ENCODE measurements at regions not wholly inside any gene's neighbourhood (a gene's known extent, or its start where the extent isn't known, plus 50 kb on each side); places are given as distances from the start of the nearest gene placed in this dataset.

GRCh38 chr10:1952126-1953095, 215.1 kb upstream of the ADARB2 start:
- intact Hi-C loops (cut with micrococcal nuclease): no loop called here
- H3K4me1 Mint-ChIP-seq (ENCODE audit: low read depth): peaks cover 12% of the 10 kb centered on the region
- no peaks in the 10 kb centered on the region for H3K9me3 Mint-ChIP-seq
- no peak overlapping the region for H3K27ac Mint-ChIP-seq
- no peak overlapping the region for H3K4me3 Mint-ChIP-seq
- no peaks in the 10 kb centered on the region for H3K27me3 Mint-ChIP-seq (ENCODE audit: low read depth)
- no peak for DNase-seq
- H3K36me3 Mint-ChIP-seq (ENCODE audit: low read depth): no peaks in the 10 kb centered on the region
- CTCF ChIA-PET: no interaction called here

- CTCF ChIA-PET: no interaction called here
Observed at GRCh38 chr10:1950803-1951495, 213.6 kb upstream of the ADARB2 start.

GRCh38 chr10:1947464-1948003, 210.2 kb upstream of the ADARB2 start:
- no peak overlapping the region for H3K4me3 Mint-ChIP-seq
- intact Hi-C loops (cut with micrococcal nuclease): no loop called here
- H3K27me3 Mint-ChIP-seq (ENCODE audit: low read depth): no peaks in the 10 kb centered on the region
- peak; percentile 18 for DNase-seq
- CTCF ChIA-PET: no interaction called here
- H3K36me3 Mint-ChIP-seq (ENCODE audit: low read depth): no peaks in the 10 kb centered on the region
- peaks cover 12% of the 10 kb centered on the region for H3K4me1 Mint-ChIP-seq (ENCODE audit: low read depth)
- no peak overlapping the region for H3K27ac Mint-ChIP-seq
- no peaks in the 10 kb centered on the region for H3K9me3 Mint-ChIP-seq

More at GRCh38 chr10:1950803-1951495, 213.6 kb upstream of the ADARB2 start:
- Mint-ChIP-seq H3K4me1 (ENCODE audit: low read depth) (peaks cover 11% of the 10 kb centered on the region), H3K27ac (no peak overlapping the region), H3K36me3 (ENCODE audit: low read depth) (no peaks in the 10 kb centered on the region), H3K27me3 (ENCODE audit: low read depth) (no peaks in the 10 kb centered on the region), H3K9me3 (no peaks in the 10 kb centered on the region), H3K4me3 (no peak overlapping the region)
- no peak for DNase-seq
- intact Hi-C loops (cut with micrococcal nuclease): no loop called here

GRCh38 chr10:1944487-1944886, 207.2 kb upstream of the ADARB2 start:
- Mint-ChIP-seq H3K27ac (no peak overlapping the region), H3K4me3 (no peak overlapping the region), H3K9me3 (peaks cover 2% of the 10 kb centered on the region)

GRCh38 chr10:1942478-1942877, 205.2 kb upstream of the ADARB2 start:
- peak overlapping the region; percentile 53 for H3K27ac Mint-ChIP-seq
- intact Hi-C loops (cut with micrococcal nuclease): no loop called here
- H3K27me3 Mint-ChIP-seq (ENCODE audit: low read depth): no peaks in the 10 kb centered on the region
- H3K9me3 Mint-ChIP-seq: peaks cover 3% of the 10 kb centered on the region
- DNase-seq: no peak
- no peak overlapping the region for H3K4me3 Mint-ChIP-seq
- CTCF ChIA-PET: no interaction called here
- H3K4me1 Mint-ChIP-seq (ENCODE audit: low read depth): peaks cover 25% of the 10 kb centered on the region
- peaks cover 5% of the 10 kb centered on the region for H3K36me3 Mint-ChIP-seq (ENCODE audit: low read depth)

More at GRCh38 chr10:1944487-1944886, 207.2 kb upstream of the ADARB2 start:
- CTCF ChIA-PET: no interaction called here
- Mint-ChIP-seq H3K36me3 (ENCODE audit: low read depth) (peaks cover 2% of the 10 kb centered on the region), H3K27me3 (ENCODE audit: low read depth) (no peaks in the 10 kb centered on the region), H3K4me1 (ENCODE audit: low read depth) (peaks cover 19% of the 10 kb centered on the region)
- DNase-seq: no peak
- intact Hi-C loops (cut with micrococcal nuclease): no loop called here

- H3K36me3 Mint-ChIP-seq (ENCODE audit: low read depth): peaks cover 5% of the 10 kb centered on the region
- CTCF ChIA-PET: no interaction called here
- intact Hi-C loops (cut with micrococcal nuclease): loop anchor here (1.0 kb wide), 1 partner anchor 296 kb away; no protein-coding TSS in a partner anchor
- H3K9me3 Mint-ChIP-seq: peaks cover 3% of the 10 kb centered on the region
- peak; percentile 90 for DNase-seq
- no peaks in the 10 kb centered on the region for H3K27me3 Mint-ChIP-seq (ENCODE audit: low read depth)
- H3K4me1 Mint-ChIP-seq (ENCODE audit: low read depth): peaks cover 23% of the 10 kb centered on the region
- peak overlapping the region; percentile 94 for H3K27ac Mint-ChIP-seq
- peak overlapping the region; percentile 59 for H3K4me3 Mint-ChIP-seq
Observed at GRCh38 chr10:1939016-1939415, 201.7 kb upstream of the ADARB2 start.

- no peaks in the 10 kb centered on the region for H3K27me3 Mint-ChIP-seq (ENCODE audit: low read depth)
- DNase-seq: peak; percentile 74
- CTCF ChIA-PET: no interaction called here
- H3K9me3 Mint-ChIP-seq: peaks cover 3% of the 10 kb centered on the region
- H3K27ac Mint-ChIP-seq: peak overlapping the region; percentile 94
- intact Hi-C loops (cut with micrococcal nuclease): loop anchor here (1.0 kb wide), 1 partner anchor 111 kb away; no protein-coding TSS in a partner anchor
- peaks cover 5% of the 10 kb centered on the region for H3K36me3 Mint-ChIP-seq (ENCODE audit: low read depth)
- H3K4me1 Mint-ChIP-seq (ENCODE audit: low read depth): peaks cover 23% of the 10 kb centered on the region
- peak overlapping the region; percentile 15 for H3K4me3 Mint-ChIP-seq
Observed at GRCh38 chr10:1938317-1938716, 201.0 kb upstream of the ADARB2 start.

- DNase-seq: no peak
- Mint-ChIP-seq H3K4me3 (no peak overlapping the region), H3K4me1 (ENCODE audit: low read depth) (peaks cover 31% of the 10 kb centered on the region), H3K27me3 (ENCODE audit: low read depth) (no peaks in the 10 kb centered on the region), H3K9me3 (peaks cover 3% of the 10 kb centered on the region), H3K36me3 (ENCODE audit: low read depth) (peaks cover 5% of the 10 kb centered on the region), H3K27ac (no peak overlapping the region)
- CTCF ChIA-PET: no interaction called here
- intact Hi-C loops (cut with micrococcal nuclease): no loop called here
Observed at GRCh38 chr10:1935912-1936311, 198.6 kb upstream of the ADARB2 start.

- Mint-ChIP-seq H3K36me3 (ENCODE audit: low read depth) (no peaks in the 10 kb centered on the region), H3K4me1 (ENCODE audit: low read depth) (peaks cover 16% of the 10 kb centered on the region), H3K4me3 (no peak overlapping the region), H3K27me3 (ENCODE audit: low read depth) (no peaks in the 10 kb centered on the region), H3K27ac (no peak overlapping the region), H3K9me3 (no peaks in the 10 kb centered on the region)
- intact Hi-C loops (cut with micrococcal nuclease): no loop called here
- DNase-seq: no peak
- CTCF ChIA-PET: no interaction called here
Observed at GRCh38 chr10:1933215-1933614, 195.9 kb upstream of the ADARB2 start.

GRCh38 chr10:1932692-1933094, 195.4 kb upstream of the ADARB2 start:
- H3K4me1 Mint-ChIP-seq (ENCODE audit: low read depth): peaks cover 15% of the 10 kb centered on the region
- H3K27me3 Mint-ChIP-seq (ENCODE audit: low read depth): no peaks in the 10 kb centered on the region
- H3K4me3 Mint-ChIP-seq: peak overlapping the region; percentile 29
- intact Hi-C loops (cut with micrococcal nuclease): no loop called here
- H3K27ac Mint-ChIP-seq: no peak overlapping the region
- no peaks in the 10 kb centered on the region for H3K9me3 Mint-ChIP-seq
- H3K36me3 Mint-ChIP-seq (ENCODE audit: low read depth): no peaks in the 10 kb centered on the region
- CTCF ChIA-PET: no interaction called here
- peak; percentile 20 for DNase-seq

- CTCF ChIA-PET: no interaction called here
- Mint-ChIP-seq H3K27me3 (ENCODE audit: low read depth) (no peaks in the 10 kb centered on the region), H3K27ac (no peak overlapping the region), H3K9me3 (no peaks in the 10 kb centered on the region), H3K4me3 (no peak overlapping the region), H3K36me3 (ENCODE audit: low read depth) (no peaks in the 10 kb centered on the region), H3K4me1 (ENCODE audit: low read depth) (peaks cover 19% of the 10 kb centered on the region)
- no peak for DNase-seq
- intact Hi-C loops (cut with micrococcal nuclease): no loop called here
Observed at GRCh38 chr10:1928606-1929005, 191.3 kb upstream of the ADARB2 start.

GRCh38 chr10:1923998-1924397, 186.7 kb upstream of the ADARB2 start:
- Mint-ChIP-seq H3K4me3 (no peak overlapping the region), H3K9me3 (no peaks in the 10 kb centered on the region), H3K27ac (no peak overlapping the region), H3K36me3 (ENCODE audit: low read depth) (no peaks in the 10 kb centered on the region), H3K4me1 (ENCODE audit: low read depth) (peaks cover 18% of the 10 kb centered on the region), H3K27me3 (ENCODE audit: low read depth) (no peaks in the 10 kb centered on the region)
- no peak for DNase-seq
- CTCF ChIA-PET: interaction anchor here (0.5 kb wide), 1 partner anchor 18 kb away, joined by 9 read pairs; no protein-coding TSS in a partner anchor
- intact Hi-C loops (cut with micrococcal nuclease): no loop called here

Measured in activated naive CD4-positive, alpha-beta T cell treated with anti-CD3 and anti-CD28 coated beads for 36 hours (primary cell).